ENCODE measurements at regions not wholly inside any gene's neighbourhood (a gene's known extent, or its start where the extent isn't known, plus 50 kb on each side); places are given as distances from the start of the nearest gene placed in this dataset.

DNA sequence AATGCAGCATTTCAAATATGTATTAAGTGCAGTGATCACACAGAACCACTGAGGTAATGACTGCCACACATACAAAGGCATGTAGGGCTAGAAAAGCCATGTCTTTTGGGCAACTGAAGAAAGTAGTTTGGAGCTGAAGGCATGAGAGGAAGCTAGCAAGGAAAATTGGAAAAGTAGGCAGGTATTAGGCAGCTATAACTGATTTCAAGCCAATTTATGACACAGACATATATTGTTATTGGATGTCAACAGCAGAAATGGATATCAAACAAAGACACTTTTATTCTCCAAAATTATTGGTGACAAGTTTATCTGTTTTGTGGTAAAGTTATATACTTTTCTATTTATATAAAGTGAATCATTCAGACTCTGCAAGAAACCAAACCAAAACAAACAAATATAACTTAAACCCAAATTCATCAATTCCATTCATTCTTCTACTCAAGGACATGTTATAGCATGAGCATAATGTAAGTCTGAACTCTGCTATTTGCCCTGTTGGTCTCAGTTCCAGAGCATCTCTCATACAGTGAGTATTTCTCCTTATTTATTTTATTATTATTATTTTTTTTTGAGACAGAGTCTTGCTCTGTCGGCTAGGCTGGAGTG, 307.4 kb upstream of the COL8A1 start:
- Histone ChIP-seq H3F3A (ENCODE audit: insufficient read depth, low read length) (no peaks in the 10 kb centered on the region), H3K27ac (ENCODE audit: low read length) (no peak overlapping the region), H3K9me3 (replicated peaks; ENCODE audit: insufficient read depth, low read length) (no peaks in the 10 kb centered on the region), H3K4me2 (ENCODE audit: low read depth, low read length) (no peak overlapping the region), H3K79me2 (ENCODE audit: low read length) (no peaks in the 10 kb centered on the region), H3K9ac (ENCODE audit: low read length) (no peak overlapping the region), H3K27me3 (replicated peaks; ENCODE audit: insufficient read depth, low read length) (no peaks in the 10 kb centered on the region), H4K20me1 (ENCODE audit: insufficient read depth, low read length) (no peaks in the 10 kb centered on the region), H3K4me3 (ENCODE audit: low read length) (no peak overlapping the region), H3K9me2 (replicated peaks; ENCODE audit: insufficient read depth, low read length) (no peaks in the 10 kb centered on the region), H2AFZ (ENCODE audit: low read length) (no peak overlapping the region), H3K36me3 (replicated peaks; ENCODE audit: insufficient read depth, low read length) (no peaks in the 10 kb centered on the region), H3K4me1 (ENCODE audit: low read length) (no peaks in the 10 kb centered on the region)
- TF ChIP-seq EZH2phosphoT487 (IDR thresholded peaks at IDR 0.05; ENCODE audit: low read length) (no peak), EZH2 (optimal IDR thresholded peaks at IDR 0.05; ENCODE audit: low read depth, low read length) (no peak), CTCF (IDR thresholded peaks at IDR 0.05; ENCODE audit: low read length) (no peak)
- DNase-seq = no peak

DNA sequence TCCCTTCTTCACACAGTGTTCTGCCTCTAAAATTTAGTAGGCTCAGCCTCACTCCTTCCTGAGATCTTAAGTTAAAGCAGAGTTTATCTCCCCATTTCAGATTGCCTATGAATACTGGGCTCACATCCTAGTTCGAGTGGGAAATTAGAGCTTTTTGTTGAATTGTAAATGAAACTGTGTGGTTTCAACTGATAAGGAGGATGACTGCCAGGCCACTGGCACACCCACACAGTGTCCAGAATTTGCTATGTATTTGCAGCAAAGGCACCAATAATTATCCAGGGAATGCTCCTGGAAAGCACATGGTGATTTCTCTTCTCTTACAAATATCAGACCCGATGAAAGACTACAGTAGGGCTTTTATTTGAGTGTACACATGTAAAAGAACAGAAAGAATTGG, 308.1 kb upstream of the COL8A1 start:
- H3K27me3 ChIP-seq (replicated peaks; ENCODE audit: insufficient read depth, low read length) = no peaks in the 10 kb centered on the region
- H3K9ac ChIP-seq (ENCODE audit: low read length) = no peak overlapping the region
- no peak for DNase-seq
- no peak overlapping the region for H3K27ac ChIP-seq (ENCODE audit: low read length)
- H4K20me1 ChIP-seq (ENCODE audit: insufficient read depth, low read length) = no peaks in the 10 kb centered on the region
- no peaks in the 10 kb centered on the region for H3K9me2 ChIP-seq (replicated peaks; ENCODE audit: insufficient read depth, low read length)
- no peak overlapping the region for H3K4me3 ChIP-seq (ENCODE audit: low read length)
- H3F3A ChIP-seq (ENCODE audit: insufficient read depth, low read length) = no peaks in the 10 kb centered on the region
- H2AFZ ChIP-seq (ENCODE audit: low read length) = no peak overlapping the region
- no peaks in the 10 kb centered on the region for H3K79me2 ChIP-seq (ENCODE audit: low read length)
- no peak for TF ChIP-seq EZH2phosphoT487 (IDR thresholded peaks at IDR 0.05; ENCODE audit: low read length)
- TF ChIP-seq CTCF (IDR thresholded peaks at IDR 0.05; ENCODE audit: low read length) = no peak
- TF ChIP-seq EZH2 (optimal IDR thresholded peaks at IDR 0.05; ENCODE audit: low read depth, low read length) = no peak
- no peaks in the 10 kb centered on the region for H3K9me3 ChIP-seq (replicated peaks; ENCODE audit: insufficient read depth, low read length)
- no peaks in the 10 kb centered on the region for H3K36me3 ChIP-seq (replicated peaks; ENCODE audit: insufficient read depth, low read length)
- no peak overlapping the region for H3K4me2 ChIP-seq (ENCODE audit: low read depth, low read length)
- H3K4me1 ChIP-seq (ENCODE audit: low read length) = no peaks in the 10 kb centered on the region

GRCh38 chr3:99325402-99325801, 313.0 kb upstream of the COL8A1 start:
- H3K4me1 ChIP-seq (ENCODE audit: low read length) = no peaks in the 10 kb centered on the region
- no peak for TF ChIP-seq EZH2phosphoT487 (IDR thresholded peaks at IDR 0.05; ENCODE audit: low read length)
- TF ChIP-seq EZH2 (optimal IDR thresholded peaks at IDR 0.05; ENCODE audit: low read depth, low read length) = no peak
- no peak for TF ChIP-seq CTCF (IDR thresholded peaks at IDR 0.05; ENCODE audit: low read length)
- no peak overlapping the region for H3K4me2 ChIP-seq (ENCODE audit: low read depth, low read length)
- no peak overlapping the region for H3K27ac ChIP-seq (ENCODE audit: low read length)
- H2AFZ ChIP-seq (ENCODE audit: low read length) = no peak overlapping the region
- no peak for DNase-seq
- no peaks in the 10 kb centered on the region for H3K36me3 ChIP-seq (replicated peaks; ENCODE audit: insufficient read depth, low read length)
- H3K9ac ChIP-seq (ENCODE audit: low read length) = no peak overlapping the region
- no peaks in the 10 kb centered on the region for H3F3A ChIP-seq (ENCODE audit: insufficient read depth, low read length)
- no peaks in the 10 kb centered on the region for H3K9me2 ChIP-seq (replicated peaks; ENCODE audit: insufficient read depth, low read length)
- no peaks in the 10 kb centered on the region for H3K9me3 ChIP-seq (replicated peaks; ENCODE audit: insufficient read depth, low read length)
- no peak overlapping the region for H3K4me3 ChIP-seq (ENCODE audit: low read length)
- H3K79me2 ChIP-seq (ENCODE audit: low read length) = no peaks in the 10 kb centered on the region
- no peaks in the 10 kb centered on the region for H4K20me1 ChIP-seq (ENCODE audit: insufficient read depth, low read length)
- no peaks in the 10 kb centered on the region for H3K27me3 ChIP-seq (replicated peaks; ENCODE audit: insufficient read depth, low read length)
